WERI-Rb-1 (cell line): ENCODE measurements at regions not wholly inside any gene's neighbourhood (a gene's known extent, or its start where the extent isn't known, plus 50 kb on each side); places are given as distances from the start of the nearest gene placed in this dataset.

Experiments
- DNase-seq: peaks from one replicate; pipeline ENCODE4 v3.0.0-alpha.2; 2020
- H3K27ac ChIP-seq: fragments of 250-450 bp; sonication (Bioruptor Pico); 2 replicates; pipeline ENCODE4 v1.5.1; 2020; ENCODE audit warnings: mild to moderate bottlenecking, moderate library complexity
- H3K27me3 ChIP-seq: fragments of 250-450 bp; sonication (Bioruptor Pico); 2 replicates; pipeline ENCODE4 v1.5.1; 2021; ENCODE audit warnings: mild to moderate bottlenecking, low read depth, moderate library complexity; ENCODE audit not compliant: insufficient read depth, severe bottlenecking
- H3K36me3 ChIP-seq: fragments of 250-450 bp; sonication (Bioruptor Pico); 2 replicates; pipeline ENCODE4 v1.5.1; 2020; ENCODE audit warnings: mild to moderate bottlenecking, moderate library complexity
- H3K4me3 ChIP-seq: 2 replicates; pipeline ENCODE4 v1.5.1; 2011; ENCODE audit warnings: low read depth, mild to moderate bottlenecking, control low read depth, low read length
- H3K9me3 ChIP-seq: fragments of 250-450 bp; sonication (Bioruptor Pico); 2 replicates; pipeline ENCODE4 v1.5.1; 2021; ENCODE audit warnings: mild to moderate bottlenecking, moderate library complexity; ENCODE audit not compliant: severe bottlenecking
- TF ChIP-seq, protein P1 (sequence below): IDR thresholded peaks from 2 replicates; pipeline ENCODE4 v1.5.1; 2011; ENCODE audit warnings: low read depth, mild to moderate bottlenecking, control low read depth, inconsistent platforms, low read length

DNA sequence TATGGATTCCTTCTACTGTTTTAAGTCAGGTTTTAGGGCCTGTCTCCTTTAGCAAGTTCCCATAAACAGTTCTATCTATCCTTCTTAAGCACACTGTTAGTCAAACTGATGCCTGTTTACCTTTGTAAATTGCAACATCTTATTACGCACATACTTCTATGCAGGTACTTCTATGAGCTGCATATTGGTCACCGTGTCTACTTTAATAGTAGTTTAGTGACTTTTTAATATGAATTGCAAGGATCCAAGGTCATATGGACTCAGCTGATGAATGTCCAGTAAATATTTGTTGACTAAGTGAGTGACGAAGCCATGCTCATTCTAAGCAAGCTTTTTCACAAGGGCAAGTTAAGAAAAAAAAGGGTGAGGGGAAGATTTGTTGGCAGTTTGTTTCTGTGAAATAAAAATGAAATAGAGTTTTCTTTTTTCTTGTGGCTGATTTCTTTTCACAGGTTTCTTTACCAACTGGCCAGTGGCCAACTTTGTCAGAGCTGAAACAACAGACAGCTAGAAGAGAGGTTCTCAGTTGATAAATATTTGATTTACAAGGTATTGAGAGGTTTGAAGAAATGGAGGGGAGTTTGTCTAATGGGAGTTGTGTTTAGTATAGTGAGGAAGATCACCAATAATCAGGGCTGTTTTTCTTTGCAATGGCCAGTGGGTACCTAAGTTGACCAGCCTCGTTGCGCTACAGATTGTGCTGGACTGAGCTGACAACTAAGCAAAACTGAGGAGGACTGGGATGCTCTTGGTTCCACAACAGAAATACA lies 141.1 kb downstream of the SLC15A5 start:
- Histone ChIP-seq H3K4me3 (no peak overlapping the region), H3K9me3 (peaks cover 2% of the 10 kb centered on the region), H3K27me3 (no peaks in the 10 kb centered on the region), H3K27ac (no peak overlapping the region), H3K36me3 (no peaks in the 10 kb centered on the region)
- TF ChIP-seq, protein P1, sequence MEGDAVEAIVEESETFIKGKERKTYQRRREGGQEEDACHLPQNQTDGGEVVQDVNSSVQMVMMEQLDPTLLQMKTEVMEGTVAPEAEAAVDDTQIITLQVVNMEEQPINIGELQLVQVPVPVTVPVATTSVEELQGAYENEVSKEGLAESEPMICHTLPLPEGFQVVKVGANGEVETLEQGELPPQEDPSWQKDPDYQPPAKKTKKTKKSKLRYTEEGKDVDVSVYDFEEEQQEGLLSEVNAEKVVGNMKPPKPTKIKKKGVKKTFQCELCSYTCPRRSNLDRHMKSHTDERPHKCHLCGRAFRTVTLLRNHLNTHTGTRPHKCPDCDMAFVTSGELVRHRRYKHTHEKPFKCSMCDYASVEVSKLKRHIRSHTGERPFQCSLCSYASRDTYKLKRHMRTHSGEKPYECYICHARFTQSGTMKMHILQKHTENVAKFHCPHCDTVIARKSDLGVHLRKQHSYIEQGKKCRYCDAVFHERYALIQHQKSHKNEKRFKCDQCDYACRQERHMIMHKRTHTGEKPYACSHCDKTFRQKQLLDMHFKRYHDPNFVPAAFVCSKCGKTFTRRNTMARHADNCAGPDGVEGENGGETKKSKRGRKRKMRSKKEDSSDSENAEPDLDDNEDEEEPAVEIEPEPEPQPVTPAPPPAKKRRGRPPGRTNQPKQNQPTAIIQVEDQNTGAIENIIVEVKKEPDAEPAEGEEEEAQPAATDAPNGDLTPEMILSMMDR = no peak
- DNase-seq = no peak

DNA sequence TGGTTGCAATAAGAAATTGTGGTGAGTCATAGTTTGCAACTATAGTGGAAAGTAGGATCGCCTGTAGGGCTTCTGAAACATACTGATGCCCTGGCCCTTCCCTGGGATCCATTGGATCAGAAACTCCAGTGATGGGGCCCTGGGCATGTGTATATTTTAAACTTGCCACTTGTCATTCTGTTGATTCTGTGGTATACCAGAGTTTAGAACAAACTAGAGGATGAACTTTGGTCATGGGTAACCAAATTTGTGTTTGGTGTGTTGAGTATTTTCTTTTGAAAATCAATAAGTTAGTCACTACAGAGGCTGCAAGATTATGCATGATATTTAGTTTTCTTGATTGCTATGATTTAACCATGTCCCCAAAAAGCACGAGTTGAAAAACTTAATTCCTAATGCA lies 142.2 kb downstream of the SLC15A5 start:
- peaks cover 2% of the 10 kb centered on the region for H3K9me3 ChIP-seq
- DNase-seq = no peak
- no peak overlapping the region for H3K27ac ChIP-seq
- H3K36me3 ChIP-seq = no peaks in the 10 kb centered on the region
- H3K27me3 ChIP-seq = no peaks in the 10 kb centered on the region
- TF ChIP-seq, protein P1 = no peak
- H3K4me3 ChIP-seq = no peak overlapping the region

DNA sequence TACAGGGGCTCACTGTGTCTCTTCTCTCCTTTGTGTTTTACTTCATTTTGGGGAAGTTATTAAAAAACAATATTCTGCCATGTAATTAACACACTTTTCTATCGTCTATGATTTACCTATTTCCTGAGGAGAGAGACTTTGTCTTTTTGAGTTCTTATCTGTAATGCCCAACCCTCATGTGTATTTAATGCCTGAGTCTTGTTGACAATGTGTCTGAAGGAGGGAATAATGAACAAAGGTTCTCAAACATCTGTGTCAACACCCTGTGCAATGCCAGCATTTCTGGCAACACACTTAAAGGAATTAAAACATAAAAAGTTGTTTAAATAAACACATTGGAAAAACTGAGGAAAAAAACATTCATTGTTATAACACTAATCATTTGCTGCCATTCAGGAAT lies 147.1 kb downstream of the SLC15A5 start:
- Histone ChIP-seq H3K27me3 (no peaks in the 10 kb centered on the region), H3K4me3 (no peak overlapping the region), H3K36me3 (no peaks in the 10 kb centered on the region), H3K9me3 (peaks cover 2% of the 10 kb centered on the region), H3K27ac (no peak overlapping the region)
- DNase-seq = no peak
- TF ChIP-seq, protein P1 = no peak

DNA sequence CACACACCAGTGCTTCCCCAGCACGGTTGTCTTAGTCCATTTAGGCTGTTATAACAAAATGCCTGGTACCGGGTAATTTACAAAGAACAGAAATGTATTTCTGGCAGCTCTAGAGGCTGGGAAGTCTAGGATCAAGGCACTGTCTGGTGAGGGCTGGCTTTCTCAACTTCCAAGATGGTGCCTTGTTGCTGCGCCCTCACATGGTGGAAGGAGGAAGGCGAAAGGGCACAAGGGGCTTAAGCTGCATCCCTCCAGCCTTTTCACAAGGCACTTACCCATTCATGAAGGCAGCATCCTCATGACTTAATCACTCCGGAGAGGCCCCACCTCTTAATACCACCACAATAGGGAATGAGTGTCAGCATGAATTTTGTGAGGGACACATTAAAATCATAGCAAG lies 155.5 kb downstream of the SLC15A5 start:
- no peaks in the 10 kb centered on the region for H3K9me3 ChIP-seq
- no peaks in the 10 kb centered on the region for H3K36me3 ChIP-seq
- H3K27me3 ChIP-seq = no peaks in the 10 kb centered on the region
- no peak overlapping the region for H3K4me3 ChIP-seq
- TF ChIP-seq, protein P1 = peak; percentile 24; the same call in 1 of the 2 replicates
- no peak for DNase-seq
- no peak overlapping the region for H3K27ac ChIP-seq

DNA sequence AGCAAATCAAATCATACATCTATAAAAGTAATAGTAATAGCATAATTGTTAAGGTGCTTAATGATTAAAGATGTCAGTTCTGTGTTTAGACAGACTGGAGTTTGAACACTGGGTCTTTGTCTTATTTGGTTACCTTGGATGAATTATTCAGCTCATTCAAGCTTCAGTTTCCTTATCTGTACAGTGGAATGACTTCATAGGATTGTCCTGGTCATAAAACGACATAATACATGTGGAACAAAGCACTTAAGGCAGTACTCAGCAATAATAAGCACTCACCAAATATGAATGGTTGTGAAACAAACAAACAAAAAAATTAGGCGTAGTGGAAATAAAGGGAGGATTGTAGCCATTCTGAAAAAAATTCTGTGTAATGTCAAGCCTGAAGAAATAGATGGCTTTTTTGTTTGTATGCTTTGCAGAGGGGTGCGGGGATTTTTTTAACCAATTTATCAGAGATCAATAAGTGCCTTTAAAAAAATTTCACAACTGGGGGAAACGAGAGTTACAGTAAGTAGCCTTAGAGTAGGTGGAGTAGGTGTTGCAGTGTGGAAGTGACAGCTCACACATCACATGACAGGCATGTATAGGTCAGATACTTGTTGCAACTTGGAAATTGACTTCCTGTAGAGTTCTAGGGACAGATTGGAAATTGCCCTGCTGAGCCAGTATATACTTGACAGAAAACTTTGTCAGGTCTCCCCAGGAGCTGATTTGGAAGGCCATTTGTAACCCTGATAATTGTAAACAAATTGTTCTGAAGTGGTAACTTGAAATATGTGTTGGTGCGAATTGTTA lies 157.7 kb downstream of the SLC15A5 start:
- Histone ChIP-seq H3K4me3 (no peak overlapping the region), H3K36me3 (no peaks in the 10 kb centered on the region), H3K27ac (no peak overlapping the region), H3K27me3 (no peaks in the 10 kb centered on the region), H3K9me3 (no peaks in the 10 kb centered on the region)
- no peak for DNase-seq
- TF ChIP-seq, protein P1 = no peak
